HL-60/S4 treated with phorbol 12-myristate 13-acetate at 8.2 ng/mL for 4 days and 3 days (cell line): ENCODE measurements at regions not wholly inside any gene's neighbourhood (a gene's known extent, or its start where the extent isn't known, plus 50 kb on each side); places are given as distances from the start of the nearest gene placed in this dataset.
"Not testable (repeated sequence)": the region's sequence is repeated elsewhere in the genome, so short reads cannot be mapped to it uniquely, and the experiment has no call there.

Experiments
- in situ Hi-C: fragments of 300-500 bp; cut with MboI; formaldehyde crosslinking; loops from 2 replicates; pipeline ENCODE4 v1.15.0; 2022; ENCODE audit warnings: low sequenced_read_pairs

DNA sequence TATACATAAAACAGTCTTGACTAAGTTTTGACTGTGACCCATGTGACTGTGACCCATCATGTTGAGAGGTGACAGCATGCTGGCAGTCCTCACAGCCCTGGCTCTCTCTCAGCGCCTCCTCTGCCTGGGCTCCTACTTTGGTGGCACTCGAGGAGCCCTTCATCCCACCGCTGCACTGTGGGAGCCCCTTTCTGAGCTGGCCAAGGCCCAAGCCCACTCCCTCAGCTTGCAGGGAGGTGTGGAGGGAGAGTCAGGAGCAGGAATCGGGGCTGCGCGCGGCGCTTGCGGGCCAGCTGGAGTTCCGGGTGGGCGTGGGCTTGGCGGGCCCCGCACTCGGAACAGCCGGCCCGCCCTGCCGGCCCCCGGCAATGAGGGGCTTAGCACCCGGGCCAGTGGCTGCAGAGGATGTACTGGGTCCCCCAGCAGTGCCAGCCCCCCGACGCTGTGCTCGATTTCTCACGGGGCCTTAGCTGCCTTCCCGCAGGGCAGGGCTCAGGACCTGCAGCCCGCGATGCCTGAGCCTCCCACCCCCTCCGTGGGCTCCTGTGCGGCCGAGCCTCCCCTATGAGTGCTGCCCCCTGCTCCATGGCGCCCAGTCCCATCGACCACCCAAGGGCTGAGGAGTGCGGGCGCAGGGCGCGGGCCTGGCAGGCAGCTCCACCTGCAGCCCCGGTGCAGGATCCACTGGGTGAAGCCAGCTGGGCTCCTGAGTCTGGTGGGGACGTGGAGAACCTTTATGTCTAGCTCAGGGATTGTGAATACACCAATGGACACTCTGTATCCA is 955.9 kb upstream of the FAT3 start:
- in situ Hi-C loops, result not testable (repeated sequence)

- in situ Hi-C loops, result no loop called here
Observed at GRCh38 chr11:91265946-91266345, 958.7 kb upstream of the FAT3 start.

DNA sequence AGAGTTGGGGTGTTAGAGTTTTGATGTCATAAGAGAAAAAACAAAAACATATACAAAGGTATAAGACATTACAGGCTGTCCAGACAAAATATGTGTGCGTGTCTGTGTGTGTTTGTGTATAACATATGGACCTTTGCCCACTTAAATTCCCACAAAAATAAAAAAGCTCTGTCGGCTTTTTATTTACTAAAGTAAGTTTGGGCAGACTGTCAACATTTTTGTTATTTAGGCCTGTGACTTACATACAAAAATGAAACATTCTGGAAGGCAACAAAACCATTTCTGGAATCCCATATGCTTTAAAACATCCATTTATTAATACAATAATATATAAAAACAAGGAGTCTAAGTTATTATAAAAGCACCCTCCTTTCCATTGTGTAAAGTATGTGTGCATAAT is 960.1 kb upstream of the FAT3 start:
- in situ Hi-C loops, result no loop called here

DNA sequence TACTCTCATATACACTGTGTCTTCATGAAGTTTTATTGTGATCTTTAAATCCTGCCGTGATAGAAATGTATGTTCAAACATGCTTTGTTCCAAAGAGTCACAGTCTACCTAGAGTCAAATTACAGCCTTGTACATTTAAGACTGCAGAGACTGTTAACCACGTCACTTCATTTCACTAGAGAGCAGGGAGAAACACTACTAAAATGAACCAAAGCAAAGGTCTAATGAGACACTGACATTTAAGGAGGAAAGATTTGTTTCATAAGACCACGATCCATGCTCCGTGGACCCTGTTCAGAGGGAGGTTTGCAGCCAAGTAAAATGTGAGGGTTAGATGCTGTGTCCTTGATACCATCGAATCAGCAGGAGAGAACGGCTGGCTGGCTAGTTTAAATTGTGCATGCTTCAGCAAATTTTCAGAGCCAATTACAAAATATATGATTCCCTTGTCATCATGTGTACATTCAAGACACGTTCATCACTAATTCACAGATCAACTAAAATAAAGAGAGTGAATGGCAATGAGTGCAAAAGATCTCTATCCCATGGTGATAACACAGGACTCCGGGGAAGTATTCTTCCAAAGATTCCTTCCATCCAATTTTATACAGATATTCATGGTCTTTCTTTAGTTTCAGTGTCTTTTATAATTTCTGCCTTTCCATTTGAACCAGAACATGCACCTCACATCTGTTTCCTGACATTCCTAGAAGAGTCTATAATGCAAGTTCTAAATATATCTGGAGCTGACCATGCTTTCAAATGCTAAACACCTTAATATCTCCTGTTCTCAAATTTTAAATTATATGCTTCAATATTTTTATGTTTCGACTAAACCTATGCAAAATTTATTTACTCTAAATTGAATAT is 960.9 kb upstream of the FAT3 start:
- in situ Hi-C loops, result no loop called here

- in situ Hi-C loops, result no loop called here
Observed at GRCh38 chr11:91261513-91261912, 963.1 kb upstream of the FAT3 start.

DNA sequence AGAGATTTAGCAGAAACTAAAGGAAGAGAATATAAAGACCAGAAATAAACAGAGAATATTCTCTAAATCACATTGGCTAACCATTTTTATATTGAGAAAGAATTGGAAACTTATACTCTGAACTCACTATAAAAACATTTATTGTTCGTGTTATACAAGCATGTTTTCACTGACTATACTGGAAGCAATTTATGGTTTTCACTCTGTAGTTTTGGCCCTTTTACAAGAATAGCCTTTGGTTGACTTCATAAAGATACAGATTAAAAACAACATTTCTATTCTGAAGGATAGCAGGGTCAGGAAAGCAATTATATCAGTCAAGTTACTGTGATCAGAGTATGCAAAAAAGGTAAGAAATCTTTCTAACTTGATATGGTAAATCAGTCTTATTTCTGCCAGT is 965.7 kb upstream of the FAT3 start:
- in situ Hi-C loops, result no loop called here

DNA sequence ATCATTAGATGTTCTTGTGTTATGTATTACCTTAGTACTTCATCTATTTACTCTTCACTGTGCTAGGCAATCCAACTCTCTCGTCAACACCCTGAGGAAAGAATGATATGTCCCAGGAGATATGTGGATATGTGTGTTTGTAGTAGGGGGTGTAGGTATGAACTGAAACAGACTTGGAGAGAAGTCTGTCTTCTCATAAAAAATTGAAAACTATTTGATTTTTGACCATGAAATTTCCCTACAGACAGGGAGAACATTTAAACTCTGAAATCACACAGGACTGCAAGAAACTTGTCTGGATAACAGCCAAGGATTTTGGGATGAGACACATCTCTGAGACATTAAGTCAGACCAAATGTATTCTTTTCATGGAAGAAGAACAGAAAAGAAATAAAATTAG is 967.0 kb upstream of the FAT3 start:
- in situ Hi-C loops, result no loop called here

GRCh38 chr11:91248199-91248807 is 976.3 kb upstream of the FAT3 start:
- in situ Hi-C loops, result no loop called here

GRCh38 chr11:91247009-91247735 is 977.4 kb upstream of the FAT3 start:
- in situ Hi-C loops, result no loop called here

GRCh38 chr11:91244912-91245311 is 979.7 kb upstream of the FAT3 start:
- in situ Hi-C loops, result no loop called here

DNA sequence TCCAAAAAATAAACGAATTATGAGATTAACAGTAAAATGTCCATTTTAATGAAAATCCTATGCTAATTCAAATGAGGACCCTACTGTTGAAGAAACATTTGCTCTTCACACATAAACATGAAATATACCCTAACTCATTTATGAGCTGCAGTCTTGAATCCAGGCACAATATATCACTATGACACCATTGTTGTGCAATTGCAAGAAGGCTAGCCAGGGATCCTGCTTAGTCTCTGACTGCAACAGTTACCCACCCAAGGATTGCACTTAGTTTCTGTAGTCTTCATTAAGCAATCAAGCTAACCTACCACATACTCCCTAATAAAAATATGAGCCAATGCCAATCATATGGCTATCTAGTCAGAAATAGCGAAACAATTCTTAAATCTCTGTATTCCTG is 981.0 kb upstream of the FAT3 start:
- in situ Hi-C loops, result no loop called here

DNA sequence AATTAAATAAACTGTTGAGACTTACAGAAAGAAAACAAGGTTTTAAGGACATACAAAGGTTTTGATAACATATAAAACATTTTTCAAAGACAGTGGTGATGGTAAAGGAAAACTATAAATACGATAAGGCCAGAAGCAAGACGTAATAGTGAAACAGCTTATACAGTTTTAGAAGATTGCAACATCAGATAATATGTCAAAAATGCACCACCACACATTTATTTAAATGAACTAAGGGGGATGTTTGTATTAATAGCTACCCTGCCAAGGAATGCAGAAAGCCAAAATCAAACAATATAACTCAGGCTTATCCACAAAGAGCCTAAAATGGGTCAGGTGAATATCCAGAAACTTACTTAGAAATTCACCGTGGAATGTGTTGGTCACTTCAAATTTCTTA is 981.6 kb upstream of the FAT3 start:
- in situ Hi-C loops, result no loop called here

DNA sequence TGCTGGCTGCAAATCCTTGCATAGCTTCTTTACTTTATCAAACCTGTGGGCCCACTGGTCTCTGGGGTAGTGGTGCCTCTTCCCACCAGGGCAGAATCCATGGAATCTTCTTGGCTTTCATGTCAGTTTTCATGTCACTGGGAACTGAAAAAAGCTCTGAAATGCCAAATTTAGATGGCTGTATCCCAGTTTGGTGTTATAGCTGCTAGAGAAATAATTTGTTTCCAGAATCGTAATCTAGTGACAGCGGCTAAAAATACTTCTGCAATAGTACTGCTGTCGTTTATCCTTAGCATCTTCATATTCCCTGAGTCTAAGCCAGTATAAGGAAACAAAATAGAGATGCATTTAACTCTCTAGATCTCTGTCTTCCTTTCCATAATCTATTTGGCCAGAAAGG is 983.4 kb upstream of the FAT3 start:
- in situ Hi-C loops, result no loop called here

DNA sequence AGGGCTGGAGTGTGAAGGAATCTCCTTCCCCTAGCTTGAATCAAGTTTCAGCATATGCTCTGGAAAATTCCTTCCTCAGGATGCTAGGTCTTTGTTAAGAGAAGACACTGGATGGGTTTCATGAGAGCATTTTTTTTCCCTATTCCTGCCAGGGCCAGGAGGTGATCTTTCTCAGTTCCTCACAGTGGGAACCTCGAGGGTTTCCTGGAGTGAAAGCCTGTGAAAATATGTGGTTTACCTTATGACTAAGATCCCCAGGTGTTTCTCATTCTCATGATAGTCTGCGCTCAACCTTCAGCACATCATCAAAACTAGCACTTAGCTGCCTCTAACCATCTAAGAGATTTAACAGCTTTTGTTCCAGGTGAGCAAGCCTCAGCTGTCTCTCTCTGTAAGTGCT is 985.3 kb upstream of the FAT3 start:
- in situ Hi-C loops, result no loop called here

GRCh38 chr11:91231226-91231625 is 993.4 kb upstream of the FAT3 start:
- in situ Hi-C loops, result no loop called here

DNA sequence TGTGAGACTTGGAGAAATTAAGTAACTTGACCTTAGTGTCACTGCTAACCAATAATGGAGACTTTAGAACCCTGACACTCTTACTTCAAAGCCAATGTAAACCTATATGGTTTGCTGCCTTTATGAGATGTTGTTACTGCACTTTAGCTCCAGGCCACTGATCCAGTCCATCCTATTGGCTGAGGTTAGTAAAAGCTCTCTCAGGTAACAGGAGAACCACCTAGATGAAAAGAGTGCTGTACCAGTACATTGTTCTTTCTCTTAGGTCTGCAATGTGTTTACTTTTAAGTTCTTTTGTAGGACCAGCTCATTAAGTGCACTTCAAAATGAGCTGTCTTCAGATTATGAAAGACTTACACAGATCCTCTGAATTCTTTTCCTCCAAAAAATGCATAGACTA is 994.0 kb upstream of the FAT3 start:
- in situ Hi-C loops, result no loop called here

DNA sequence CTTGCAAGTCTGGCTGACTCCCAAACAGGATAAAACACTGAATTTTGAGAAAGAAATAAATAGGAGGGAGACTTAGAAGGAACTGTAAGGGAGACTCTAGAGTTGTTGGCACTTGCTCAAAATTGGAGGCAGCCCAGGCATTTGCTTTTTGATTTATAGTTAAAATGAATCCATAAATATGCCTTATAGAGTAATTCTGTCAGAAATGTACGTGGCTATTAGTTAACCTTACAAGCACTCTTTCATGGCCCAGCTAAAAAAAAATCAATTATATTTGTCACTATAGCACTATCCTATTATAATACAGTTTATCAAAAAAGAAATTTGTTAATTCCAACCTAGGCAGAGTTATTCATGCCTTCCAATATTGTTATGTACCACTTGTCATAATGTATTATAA is 1000.0 kb upstream of the CHORDC1 start:
- in situ Hi-C loops, result no loop called here

DNA sequence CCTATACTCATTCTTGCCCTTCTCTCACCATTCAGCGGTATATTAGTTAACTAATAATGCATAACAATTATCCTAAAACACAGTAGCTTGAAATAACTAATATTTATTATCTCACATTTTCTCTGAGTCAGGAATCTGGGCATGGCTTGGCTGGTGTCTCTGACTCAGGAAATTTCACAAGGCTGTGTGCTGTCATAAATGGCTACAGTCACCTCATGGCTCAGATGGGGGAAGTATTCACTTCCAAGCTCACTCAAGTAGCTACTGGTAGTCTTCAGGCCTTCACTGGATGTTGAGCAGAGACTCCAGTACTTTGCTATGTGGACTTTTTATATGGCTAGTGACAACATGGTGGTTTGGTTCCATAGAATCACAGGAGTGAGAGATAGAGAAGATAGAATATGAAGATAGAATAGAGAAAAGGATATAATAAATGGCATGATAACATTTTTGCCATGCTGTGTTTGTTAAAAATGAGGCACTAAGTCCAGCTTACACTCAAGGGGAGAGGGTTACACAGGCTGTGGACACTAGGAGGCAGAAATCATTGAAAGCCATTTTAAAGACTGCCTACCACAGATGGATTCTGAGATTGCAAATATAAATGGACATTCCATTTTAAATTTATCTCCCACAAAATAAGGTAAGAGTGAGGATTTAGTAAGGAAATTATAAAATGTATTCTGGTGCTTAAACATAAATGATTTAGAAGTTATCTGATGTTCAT is 997.8 kb upstream of the CHORDC1 start:
- in situ Hi-C loops, result no loop called here

GRCh38 chr11:91219535-91219934 is 996.7 kb upstream of the CHORDC1 start:
- in situ Hi-C loops, result no loop called here

DNA sequence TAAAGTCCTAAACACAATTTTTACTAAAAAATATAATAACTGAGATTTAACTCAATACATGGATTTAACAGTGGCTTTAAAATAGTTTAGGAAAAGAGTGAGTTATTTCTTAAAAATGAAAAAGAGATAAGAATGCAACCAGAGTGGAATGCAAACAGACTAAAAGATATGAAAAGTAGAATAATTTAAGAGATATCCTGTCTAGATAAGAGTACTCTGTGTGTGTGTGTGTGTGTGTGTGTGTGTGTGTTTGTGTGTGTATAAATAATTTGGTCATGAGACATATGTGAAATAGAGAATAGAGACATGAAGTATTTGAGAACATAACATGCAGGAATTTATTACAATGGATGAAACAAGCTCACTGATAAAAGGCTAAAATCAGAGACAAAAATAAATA is 986.9 kb upstream of the CHORDC1 start:
- in situ Hi-C loops, result no loop called here

DNA sequence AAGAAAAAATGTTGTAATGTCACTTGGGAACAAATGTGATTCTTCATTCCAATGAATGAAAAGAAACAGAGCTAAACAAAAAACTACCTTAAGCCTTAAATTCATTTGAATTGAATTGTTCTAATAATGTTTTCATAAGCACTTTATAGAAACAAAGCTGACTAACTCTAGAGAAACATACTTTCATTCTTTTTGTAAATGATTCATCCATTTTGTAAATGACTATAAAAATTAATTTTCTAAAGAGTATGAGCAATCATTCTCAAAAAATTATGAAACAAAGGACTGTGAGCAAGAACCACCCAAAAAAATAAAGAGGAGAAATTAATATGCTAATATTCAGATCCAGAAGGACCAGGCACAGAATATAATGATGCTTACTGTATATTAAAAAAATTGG is 986.5 kb upstream of the CHORDC1 start:
- in situ Hi-C loops, result no loop called here
